GM12878 (cell line): ENCODE measurements at regions not wholly inside any gene's neighbourhood (a gene's known extent, or its start where the extent isn't known, plus 50 kb on each side); places are given as distances from the start of the nearest gene placed in this dataset.

ENCODE experiments used
- ATAC-seq: fragments of 200-7000 bp; cut with Tn5 transposase; 3 replicates; pipeline ENCODE4 v1.9.1; 2020; ENCODE audit warnings: mild to moderate bottlenecking, moderate library complexity
- BruUV-seq: library from RNA; stranded (reverse); fragments of 400-500 nt; replicated peaks from 2 replicates; lab custom pipeline; 2021; lab: Mats Ljungman, UMichigan
- CTCF ChIA-PET: fragments of 300-600 bp; sonication (Branson Sonifier 250); formaldehyde crosslinking; extraction: SDS; loops from one replicate; lab custom pipeline; 2021; ENCODE audit warnings: inconsistent platforms; lab: Yijun Ruan, JAX
- POLR2A ChIA-PET: fragments of 350-600 bp; formaldehyde crosslinking; extraction: SDS; loops from one replicate; lab custom pipeline; 2021; ENCODE audit warnings: inconsistent platforms; lab: Charles Lee
- RAD21 ChIA-PET: fragments of 300-600 bp; sonication (Branson Sonifier 250); formaldehyde crosslinking; loops from one replicate; lab custom pipeline; 2023; ENCODE audit warnings: antibody characterized with exemption; ENCODE audit not compliant: unreplicated experiment; lab: Charles Lee
- SMC1A ChIA-PET: fragments of 300-600 bp; sonication (Branson Sonifier 250); formaldehyde crosslinking; loops from one replicate; lab custom pipeline; 2023; ENCODE audit not compliant: unreplicated experiment, uncharacterized antibody; lab: Charles Lee
- DNase-seq: peaks from one replicate; pipeline ENCODE4 v3.0.0-alpha.2; 2011; ENCODE audit warnings: low read depth, low spot score
- FAIRE-seq: peaks from 3 replicates; lab custom pipeline; 2011; peaks lifted over from hg19 to GRCh38; lab: Jason Lieb, UNC
- H2AFZ ChIP-seq: 2 replicates; pipeline ENCODE4 v1.6.0; 2011; ENCODE audit warnings: low read depth, low read length, control low read depth; ENCODE audit not compliant: control insufficient read depth
- H3K27ac ChIP-seq: 2 replicates; pipeline ENCODE4 v1.5.1; 2011; ENCODE audit warnings: control low read depth; ENCODE audit not compliant: control insufficient read depth, insufficient read depth
- H3K27me3 ChIP-seq, 2 experiments: replicated peaks in 1 of 2; 2 replicates each; pipeline versions ENCODE4 v1.6.0 to v1.6.1; 2011; ENCODE audit warnings: low read length in 1 of 2; ENCODE audit not compliant: control insufficient read depth in 2 of 2, insufficient read depth in 2 of 2
- H3K36me3 ChIP-seq, 2 experiments: 2 replicates each; pipeline ENCODE4 v1.5.1; 2011; ENCODE audit warnings: low read length in 1 of 2; ENCODE audit not compliant: control insufficient read depth in 2 of 2, insufficient read depth in 2 of 2
- H3K4me1 ChIP-seq: 2 replicates; pipeline ENCODE4 v1.6.1; 2011; ENCODE audit warnings: mild to moderate bottlenecking, low read length, moderate library complexity, mixed read lengths; ENCODE audit not compliant: control insufficient read depth, insufficient read depth
- H3K4me2 ChIP-seq: 2 replicates; pipeline ENCODE4 v1.6.0; 2011; ENCODE audit warnings: control low read depth; ENCODE audit not compliant: control insufficient read depth, insufficient read depth
- H3K4me3 ChIP-seq: fragments of 200-600 bp; sonication (generic); 2 replicates; pipeline ENCODE4 v1.5.1; 2016
- H3K79me2 ChIP-seq: 2 replicates; pipeline ENCODE4 v1.6.0; 2011; ENCODE audit warnings: low read length; ENCODE audit not compliant: control insufficient read depth, insufficient read depth
- H3K9ac ChIP-seq: 2 replicates; pipeline ENCODE4 v1.8.0; 2011; ENCODE audit warnings: low read length, control low read depth, mixed read lengths; ENCODE audit not compliant: control insufficient read depth, insufficient read depth
- H3K9me3 ChIP-seq: replicated peaks from 3 replicates; pipeline ENCODE4 v1.5.1; 2011; ENCODE audit warnings: mild to moderate bottlenecking, low read length; ENCODE audit not compliant: control insufficient read depth, insufficient read depth
- H4K20me1 ChIP-seq: 2 replicates; pipeline ENCODE4 v1.6.0; 2011; ENCODE audit not compliant: control insufficient read depth, insufficient read depth
- ASH2L ChIP-seq: fragments of 300-600, 200-600 bp; sonication (generic); IDR thresholded peaks from 2 replicates; pipeline ENCODE4 v1.6.1; 2017; ENCODE audit warnings: low read depth, mild to moderate bottlenecking, borderline replicate concordance
- CREB1 ChIP-seq: IDR thresholded peaks from 2 replicates; pipeline ENCODE4 v1.6.1; 2012; ENCODE audit warnings: low read depth, mild to moderate bottlenecking, inconsistent platforms
- ESRRA ChIP-seq: IDR thresholded peaks from 2 replicates; pipeline ENCODE4 v1.6.1; 2012; ENCODE audit warnings: mild to moderate bottlenecking, low read length, improper control_type of control experiment
- FOS ChIP-seq: IDR thresholded peaks from 3 replicates; pipeline ENCODE4 v1.6.1; 2011; ENCODE audit warnings: borderline replicate concordance; ENCODE audit not compliant: insufficient read length; ENCODE audit errors: extremely low read depth
- IKZF1 ChIP-seq: fragments of 450-650 bp; conservative IDR thresholded peaks from 2 replicates; pipeline ENCODE4 v1.6.1; 2017; ENCODE audit warnings: antibody characterized with exemption, mild to moderate bottlenecking
- JUNB ChIP-seq: IDR thresholded peaks from 2 replicates; pipeline ENCODE4 v1.6.1; 2016; ENCODE audit warnings: antibody characterized with exemption, mild to moderate bottlenecking
- MYB ChIP-seq: fragments of 150-350 bp; IDR thresholded peaks from 2 replicates; pipeline ENCODE4 v1.6.1; 2014; ENCODE audit warnings: mild to moderate bottlenecking, low read depth, low read length, borderline replicate concordance
- NFYA ChIP-seq: IDR thresholded peaks from 2 replicates; pipeline ENCODE4 v1.6.1; 2011; ENCODE audit warnings: low read depth, mild to moderate bottlenecking, low read length, improper control_type of control experiment, borderline replicate concordance
- RAD51 ChIP-seq: fragments of 450-650 bp; IDR thresholded peaks from 2 replicates; pipeline ENCODE4 v1.6.1; 2016; ENCODE audit warnings: moderate library complexity, mild to moderate bottlenecking, inconsistent platforms
- STAT3 ChIP-seq: IDR thresholded peaks from 2 replicates; pipeline ENCODE4 v1.6.1; 2011; ENCODE audit warnings: low read depth, low read length, improper control_type of control experiment
- TCF3 ChIP-seq: IDR thresholded peaks from 2 replicates; pipeline ENCODE4 v1.6.1; 2012; ENCODE audit warnings: low read depth, mild to moderate bottlenecking, low read length, borderline replicate concordance; ENCODE audit not compliant: insufficient read depth
- ZBTB33 ChIP-seq: fragments of 450-650 bp; IDR thresholded peaks from 2 replicates; pipeline ENCODE4 v1.6.1; 2017; ENCODE audit warnings: mild to moderate bottlenecking
- ZNF384 ChIP-seq: IDR thresholded peaks from 2 replicates; pipeline ENCODE4 v1.6.1; 2012; ENCODE audit warnings: low read depth, mild to moderate bottlenecking, low read length, improper control_type of control experiment, borderline replicate concordance
- ZZZ3 ChIP-seq: IDR thresholded peaks from 2 replicates; pipeline ENCODE4 v1.6.1; 2011; ENCODE audit warnings: low read depth; ENCODE audit not compliant: control insufficient read depth, insufficient read length
- WGBS: methylation state at CpG from one replicate; pipeline ENCODE4 v1.1.6; 2016; ENCODE audit warnings: low lambda C conversion rate; ENCODE audit not compliant: insufficient replicate concordance, insufficient coverage; ENCODE audit errors: missing lambda C conversion rate; 5-methylcytosine and 5-hydroxymethylcytosine counted together
- in situ Hi-C: fragments of 300-500 bp; cut with MboI; formaldehyde crosslinking; loops from 9 replicates; pipeline ENCODE4 v1.14.3; 2018; ENCODE audit warnings: mixed read lengths
- intact Hi-C: fragments of 100-400 bp; cut with micrococcal nuclease; formaldehyde crosslinking; loops from one replicate; pipeline ENCODE4 v1.14.2; 2022; ENCODE audit not compliant: unreplicated experiment
- TF ChIP-seq, protein P1 (sequence below): IDR thresholded peaks from 2 replicates; pipeline ENCODE4 v1.6.1; 2011; ENCODE audit warnings: borderline replicate concordance, low read depth, mild to moderate bottlenecking, moderate library complexity, low read length; ENCODE audit not compliant: insufficient read depth, poor library complexity, severe bottlenecking
- TF ChIP-seq, protein P2 (sequence below): IDR thresholded peaks from 2 replicates; pipeline ENCODE4 v1.6.1; 2012; ENCODE audit warnings: low read depth, low read length, improper control_type of control experiment
- TF ChIP-seq, protein P3 (sequence below): fragments of 450-650 bp; IDR thresholded peaks from 2 replicates; pipeline ENCODE4 v1.6.1; 2016; ENCODE audit warnings: mild to moderate bottlenecking
- TF ChIP-seq, protein P4 (sequence below): IDR thresholded peaks from 2 replicates; pipeline ENCODE4 v1.6.1; 2012; ENCODE audit warnings: low read depth, low read length, improper control_type of control experiment

- Histone ChIP-seq H3K9ac (no peak overlapping the region), H2AFZ (no peak overlapping the region), H3K36me3 (no peaks in the 10 kb centered on the region), H3K4me1 (no peaks in the 10 kb centered on the region), H3K27me3 (no peaks in the 10 kb centered on the region), H3K4me3 (no peak overlapping the region), H4K20me1 (no peaks in the 10 kb centered on the region), H3K4me2 (no peak overlapping the region), H3K27ac (no peak overlapping the region), H3K9me3 (no peaks in the 10 kb centered on the region), H3K79me2 (no peaks in the 10 kb centered on the region)
- ChIA-PET CTCF (no interaction called here), SMC1A (no interaction called here), POLR2A (no interaction called here), RAD21 (no interaction called here)
- in situ Hi-C loops, result no loop called here
- intact Hi-C loops, result no loop called here
- no peak for ATAC-seq
- no peak for DNase-seq
- BruUV-seq, result no TSS peak
- no peak for FAIRE-seq
- WGBS, result 3% methylated on average over 2 of the region's 2 CpGs
- TF ChIP-seq RAD51 (no peak), MYB (no peak), JUNB (no peak), ZBTB33 (no peak), ZNF384 (no peak), STAT3 (no peak), IKZF1 (no peak), ESRRA (no peak), TCF3 (no peak), FOS (no peak), ASH2L (no peak), NFYA (no peak), CREB1 (no peak), ZZZ3 (no peak)
- TF ChIP-seq, protein P1, sequence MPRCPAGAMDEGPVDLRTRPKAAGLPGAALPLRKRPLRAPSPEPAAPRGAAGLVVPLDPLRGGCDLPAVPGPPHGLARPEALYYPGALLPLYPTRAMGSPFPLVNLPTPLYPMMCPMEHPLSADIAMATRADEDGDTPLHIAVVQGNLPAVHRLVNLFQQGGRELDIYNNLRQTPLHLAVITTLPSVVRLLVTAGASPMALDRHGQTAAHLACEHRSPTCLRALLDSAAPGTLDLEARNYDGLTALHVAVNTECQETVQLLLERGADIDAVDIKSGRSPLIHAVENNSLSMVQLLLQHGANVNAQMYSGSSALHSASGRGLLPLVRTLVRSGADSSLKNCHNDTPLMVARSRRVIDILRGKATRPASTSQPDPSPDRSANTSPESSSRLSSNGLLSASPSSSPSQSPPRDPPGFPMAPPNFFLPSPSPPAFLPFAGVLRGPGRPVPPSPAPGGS, result no peak
- TF ChIP-seq, protein P2, sequence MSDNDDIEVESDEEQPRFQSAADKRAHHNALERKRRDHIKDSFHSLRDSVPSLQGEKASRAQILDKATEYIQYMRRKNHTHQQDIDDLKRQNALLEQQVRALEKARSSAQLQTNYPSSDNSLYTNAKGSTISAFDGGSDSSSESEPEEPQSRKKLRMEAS, result no peak
- TF ChIP-seq, protein P3, sequence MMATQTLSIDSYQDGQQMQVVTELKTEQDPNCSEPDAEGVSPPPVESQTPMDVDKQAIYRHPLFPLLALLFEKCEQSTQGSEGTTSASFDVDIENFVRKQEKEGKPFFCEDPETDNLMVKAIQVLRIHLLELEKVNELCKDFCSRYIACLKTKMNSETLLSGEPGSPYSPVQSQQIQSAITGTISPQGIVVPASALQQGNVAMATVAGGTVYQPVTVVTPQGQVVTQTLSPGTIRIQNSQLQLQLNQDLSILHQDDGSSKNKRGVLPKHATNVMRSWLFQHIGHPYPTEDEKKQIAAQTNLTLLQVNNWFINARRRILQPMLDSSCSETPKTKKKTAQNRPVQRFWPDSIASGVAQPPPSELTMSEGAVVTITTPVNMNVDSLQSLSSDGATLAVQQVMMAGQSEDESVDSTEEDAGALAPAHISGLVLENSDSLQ, result no peak
- TF ChIP-seq, protein P4, sequence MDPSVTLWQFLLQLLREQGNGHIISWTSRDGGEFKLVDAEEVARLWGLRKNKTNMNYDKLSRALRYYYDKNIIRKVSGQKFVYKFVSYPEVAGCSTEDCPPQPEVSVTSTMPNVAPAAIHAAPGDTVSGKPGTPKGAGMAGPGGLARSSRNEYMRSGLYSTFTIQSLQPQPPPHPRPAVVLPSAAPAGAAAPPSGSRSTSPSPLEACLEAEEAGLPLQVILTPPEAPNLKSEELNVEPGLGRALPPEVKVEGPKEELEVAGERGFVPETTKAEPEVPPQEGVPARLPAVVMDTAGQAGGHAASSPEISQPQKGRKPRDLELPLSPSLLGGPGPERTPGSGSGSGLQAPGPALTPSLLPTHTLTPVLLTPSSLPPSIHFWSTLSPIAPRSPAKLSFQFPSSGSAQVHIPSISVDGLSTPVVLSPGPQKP, result no peak
Measured at GRCh38 chr14:43778937-43779639, 728.0 kb downstream of the FSCB start.
